Testis (tissue), 2 donors: ENCODE measurements at regions not wholly inside any gene's neighbourhood (a gene's known extent, or its start where the extent isn't known, plus 50 kb on each side); places are given as distances from the start of the nearest gene placed in this dataset.

ENCODE experiments used
- CTCF ChIP-seq, 3 experiments: fragments of 450-650 bp in 2 of 3; fragments of 200-600 bp in 1 of 3; sonication (generic) in 1 of 3; IDR thresholded peaks; one replicate each; pipeline ENCODE4 v1.5.1; 2016 to 2019; ENCODE audit warnings: antibody characterized with exemption in 3 of 3, mild to moderate bottlenecking in 2 of 3, moderate library complexity in 1 of 3
- POLR2A ChIP-seq: fragments of 450-650 bp; IDR thresholded peaks from one replicate; pipeline ENCODE4 v1.6.1; 2017; ENCODE audit warnings: antibody characterized with exemption, mild to moderate bottlenecking, moderate library complexity

GRCh38 chr10:31146491-31147209 lies 115.0 kb upstream of the ZNF438 start:
- TF ChIP-seq POLR2A (no peak), CTCF (IDR thresholded peaks at IDR 0.05) (no peak)
